Mononuclear cell (primary cell): ENCODE measurements at regions not wholly inside any gene's neighbourhood (a gene's known extent, or its start where the extent isn't known, plus 50 kb on each side); places are given as distances from the start of the nearest gene placed in this dataset.

Experiments used
- H3K27me3 ChIP-seq: 2 replicates; pipeline ENCODE4 v1.6.0; 2011; ENCODE audit warnings: low read length, control low read depth; ENCODE audit not compliant: insufficient read depth
- H3K4me1 ChIP-seq: 2 replicates; pipeline ENCODE4 v1.5.1; 2011; ENCODE audit warnings: mild to moderate bottlenecking, low read length, control low read depth; ENCODE audit not compliant: insufficient read depth
- H3K4me3 ChIP-seq: 2 replicates; pipeline ENCODE4 v1.5.1; 2011; ENCODE audit warnings: mild to moderate bottlenecking, low read length, moderate library complexity
- H3K9me3 ChIP-seq: 2 replicates; pipeline ENCODE4 v1.5.1; 2011; ENCODE audit warnings: low read depth, mild to moderate bottlenecking, control low read depth, low read length

DNA sequence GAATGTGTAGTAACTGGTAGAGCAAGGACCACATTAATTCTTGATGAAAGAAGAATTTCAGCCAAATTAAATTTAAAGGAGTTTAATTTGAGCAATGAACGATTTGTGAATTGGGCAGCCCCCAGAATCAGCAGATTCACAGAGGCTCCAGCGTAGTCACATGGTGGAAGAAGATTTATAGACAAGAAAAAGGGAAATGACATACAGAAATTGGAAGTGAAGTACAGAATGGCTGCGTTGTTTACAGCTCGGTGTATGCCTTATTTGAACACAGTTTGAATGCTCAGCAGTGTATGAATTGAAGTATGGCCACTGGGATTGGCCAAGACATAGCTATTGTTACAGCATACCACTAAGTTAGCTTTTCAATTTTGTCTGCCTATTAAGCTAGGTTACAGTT is 173.6 kb upstream of the ARG1 start:
- Histone ChIP-seq H3K4me3 (no peak overlapping the region), H3K4me1 (no peaks in the 10 kb centered on the region), H3K9me3 (no peaks in the 10 kb centered on the region), H3K27me3 (no peaks in the 10 kb centered on the region)

GRCh38 chr6:131400054-131400778 is 172.8 kb upstream of the ARG1 start:
- no peaks in the 10 kb centered on the region for H3K4me1 ChIP-seq
- H3K4me3 ChIP-seq: no peak overlapping the region
- H3K27me3 ChIP-seq: no peaks in the 10 kb centered on the region
- no peaks in the 10 kb centered on the region for H3K9me3 ChIP-seq

DNA sequence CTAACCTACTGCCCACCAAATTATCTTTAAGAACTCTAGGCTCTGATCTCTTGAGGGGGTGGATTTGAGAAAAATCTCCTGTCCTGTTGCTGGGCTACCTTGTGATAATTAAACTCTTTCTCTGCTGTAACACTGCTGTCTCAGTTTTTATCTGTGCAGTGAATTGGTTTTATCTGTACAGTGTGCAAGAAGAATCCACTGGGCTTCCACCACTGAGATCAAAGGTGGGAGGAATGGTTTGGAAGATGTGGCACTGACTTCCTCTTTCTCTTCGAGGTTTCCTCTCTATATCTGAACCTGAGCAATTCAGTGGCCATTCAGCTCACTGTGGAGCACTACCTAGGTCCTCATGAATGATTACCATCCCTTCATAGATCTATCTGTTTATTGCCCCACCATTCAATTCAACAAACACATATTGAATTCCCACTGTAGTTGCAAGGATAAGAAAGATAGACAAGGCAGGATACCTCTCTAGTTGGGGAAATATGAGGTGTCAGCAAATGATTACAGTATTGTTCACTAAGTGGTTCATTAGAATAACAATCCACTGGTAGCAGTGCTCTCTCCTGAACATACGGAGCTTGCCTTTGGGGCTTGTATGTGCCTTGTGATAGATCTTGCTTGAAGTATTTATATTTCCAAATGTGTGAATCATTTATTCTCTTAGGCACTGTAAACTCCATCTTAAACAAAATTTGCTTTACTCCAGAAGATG is 172.1 kb upstream of the ARG1 start:
- Histone ChIP-seq H3K9me3 (no peaks in the 10 kb centered on the region), H3K27me3 (no peaks in the 10 kb centered on the region), H3K4me1 (no peaks in the 10 kb centered on the region), H3K4me3 (no peak overlapping the region)

DNA sequence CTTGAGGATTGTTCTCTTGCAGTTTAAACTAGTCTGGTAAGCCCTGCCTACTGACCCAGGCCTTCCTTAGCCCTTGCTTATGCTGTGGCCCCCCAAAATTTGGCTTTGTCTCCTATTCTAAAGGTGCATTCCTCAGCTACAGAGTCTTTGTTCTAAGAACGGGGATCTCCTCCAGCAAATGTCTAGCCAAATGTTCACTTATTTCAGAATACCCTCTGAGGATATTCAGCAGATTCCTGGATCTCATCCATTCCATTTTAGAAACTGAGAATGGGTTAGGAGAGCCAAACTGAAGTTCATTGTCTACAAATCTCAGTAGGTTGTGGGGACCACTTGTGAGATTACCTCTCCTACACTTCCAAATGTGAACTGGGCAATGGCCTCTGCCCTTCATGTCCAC is 164.2 kb upstream of the ARG1 start:
- Histone ChIP-seq H3K4me1 (no peaks in the 10 kb centered on the region), H3K9me3 (peaks cover 5% of the 10 kb centered on the region), H3K27me3 (no peaks in the 10 kb centered on the region), H3K4me3 (no peak overlapping the region)

- no peak overlapping the region for H3K4me3 ChIP-seq
- H3K27me3 ChIP-seq: no peaks in the 10 kb centered on the region
- H3K4me1 ChIP-seq: no peaks in the 10 kb centered on the region
- H3K9me3 ChIP-seq: peaks cover 5% of the 10 kb centered on the region
Measured at GRCh38 chr6:131410785-131411184, 162.2 kb upstream of the ARG1 start.

- Histone ChIP-seq H3K4me1 (no peaks in the 10 kb centered on the region), H3K27me3 (no peaks in the 10 kb centered on the region), H3K9me3 (peaks cover 5% of the 10 kb centered on the region), H3K4me3 (no peak overlapping the region)
Measured at GRCh38 chr6:131412960-131413830, 159.8 kb upstream of the ARG1 start.

- no peaks in the 10 kb centered on the region for H3K27me3 ChIP-seq
- no peak overlapping the region for H3K4me3 ChIP-seq
- H3K9me3 ChIP-seq: peaks cover 5% of the 10 kb centered on the region
- H3K4me1 ChIP-seq: no peaks in the 10 kb centered on the region
Measured at GRCh38 chr6:131413831-131414191, 159.2 kb upstream of the ARG1 start.

GRCh38 chr6:131414956-131415355 is 158.1 kb upstream of the ARG1 start:
- Histone ChIP-seq H3K4me3 (no peak overlapping the region), H3K27me3 (no peaks in the 10 kb centered on the region), H3K4me1 (no peaks in the 10 kb centered on the region), H3K9me3 (peaks cover 5% of the 10 kb centered on the region)

GRCh38 chr6:131418441-131418840 is 154.6 kb upstream of the ARG1 start:
- no peaks in the 10 kb centered on the region for H3K27me3 ChIP-seq
- H3K9me3 ChIP-seq: no peaks in the 10 kb centered on the region
- no peaks in the 10 kb centered on the region for H3K4me1 ChIP-seq
- no peak overlapping the region for H3K4me3 ChIP-seq

DNA sequence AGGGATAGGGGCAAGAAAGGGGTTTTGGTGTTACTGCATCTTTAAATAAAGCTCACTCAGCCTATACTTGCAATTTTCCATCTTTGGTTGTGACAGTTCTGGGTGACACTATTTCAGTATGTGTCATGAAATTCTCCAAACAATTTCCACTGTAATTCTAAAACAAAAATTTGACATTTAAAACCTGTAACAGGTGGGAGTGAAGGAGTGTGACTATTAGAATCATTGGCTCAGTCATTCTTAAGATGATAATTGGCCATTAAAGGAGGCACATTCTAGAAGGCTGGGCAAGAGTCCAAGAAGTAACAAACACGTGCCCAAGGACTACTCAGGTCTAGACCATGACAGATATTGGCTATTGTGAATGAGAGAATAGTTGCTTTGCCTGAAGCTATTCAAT is 153.3 kb upstream of the ARG1 start:
- H3K9me3 ChIP-seq: no peaks in the 10 kb centered on the region
- H3K27me3 ChIP-seq: no peaks in the 10 kb centered on the region
- no peaks in the 10 kb centered on the region for H3K4me1 ChIP-seq
- no peak overlapping the region for H3K4me3 ChIP-seq

DNA sequence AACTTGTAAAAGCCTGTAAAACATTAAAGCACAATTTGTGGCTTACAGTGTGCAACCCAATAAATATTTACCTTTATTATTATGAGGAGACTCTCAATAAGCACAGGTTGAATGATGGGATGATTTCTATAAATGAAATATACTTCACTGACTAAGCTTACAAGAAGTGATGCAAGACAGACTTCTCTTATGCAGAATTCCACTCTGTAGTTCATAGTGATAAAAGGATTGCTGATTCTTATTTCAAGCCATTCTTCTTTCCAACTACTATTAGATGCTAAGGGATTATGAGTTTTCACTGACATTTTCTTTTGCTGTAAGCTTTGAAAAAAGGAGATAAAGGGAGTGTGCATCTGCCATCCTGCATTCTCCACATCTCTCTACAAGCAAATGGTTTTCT is 149.0 kb upstream of the ARG1 start:
- no peak overlapping the region for H3K4me3 ChIP-seq
- no peaks in the 10 kb centered on the region for H3K4me1 ChIP-seq
- H3K9me3 ChIP-seq: no peaks in the 10 kb centered on the region
- H3K27me3 ChIP-seq: no peaks in the 10 kb centered on the region

GRCh38 chr6:131424475-131424874 is 148.6 kb upstream of the ARG1 start:
- Histone ChIP-seq H3K4me1 (no peaks in the 10 kb centered on the region), H3K9me3 (no peaks in the 10 kb centered on the region), H3K4me3 (no peak overlapping the region), H3K27me3 (no peaks in the 10 kb centered on the region)

- Histone ChIP-seq H3K9me3 (no peaks in the 10 kb centered on the region), H3K27me3 (no peaks in the 10 kb centered on the region), H3K4me3 (no peak overlapping the region)
Measured at GRCh38 chr6:131427434-131428058, 145.5 kb upstream of the ARG1 start.

DNA sequence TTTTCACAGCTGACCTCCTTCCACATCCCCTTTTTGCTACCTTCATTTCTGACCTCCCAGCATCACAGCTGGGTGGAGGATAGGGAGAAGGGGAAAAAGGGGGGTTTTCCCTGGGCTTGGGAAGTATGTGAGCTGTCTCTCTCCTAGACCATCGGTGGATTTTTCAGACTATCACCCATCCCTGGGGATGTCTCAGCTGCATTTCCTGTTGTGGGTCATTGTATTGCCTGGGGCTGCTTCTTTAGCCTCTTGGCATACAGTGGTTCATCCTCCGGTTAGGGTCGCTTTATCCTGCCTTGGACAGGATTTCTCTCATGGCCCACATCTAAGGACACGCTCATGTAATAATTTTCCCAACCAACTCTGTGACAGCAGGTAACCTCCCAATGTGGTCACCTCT is 142.5 kb upstream of the ARG1 start:
- Histone ChIP-seq H3K27me3 (no peaks in the 10 kb centered on the region), H3K9me3 (no peaks in the 10 kb centered on the region), H3K4me3 (no peak overlapping the region), H3K4me1 (no peaks in the 10 kb centered on the region)

More at GRCh38 chr6:131427434-131428058, 145.5 kb upstream of the ARG1 start:
- H3K4me1 ChIP-seq: no peaks in the 10 kb centered on the region

DNA sequence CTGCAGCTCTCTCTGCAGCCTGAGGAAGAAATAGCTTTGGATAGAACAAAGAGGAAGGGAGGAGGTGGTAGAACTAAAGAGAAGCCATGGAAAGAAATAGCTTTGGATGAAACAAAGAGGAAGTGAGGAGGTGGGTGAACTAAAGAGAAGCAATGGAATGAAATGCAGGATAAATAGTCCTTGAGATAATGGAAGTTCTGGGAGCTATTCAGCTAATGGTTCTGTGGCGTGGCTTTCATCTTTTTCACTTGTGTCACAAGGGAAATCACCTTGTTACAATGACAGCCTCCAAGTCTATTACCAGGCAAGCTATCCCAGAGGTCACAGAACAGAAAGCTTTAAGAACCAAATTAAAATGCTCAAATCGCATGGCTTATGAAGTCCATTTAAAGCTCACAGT is 141.3 kb upstream of the ARG1 start:
- Histone ChIP-seq H3K4me1 (no peaks in the 10 kb centered on the region), H3K4me3 (no peak overlapping the region), H3K9me3 (no peaks in the 10 kb centered on the region), H3K27me3 (no peaks in the 10 kb centered on the region)
